Fibroblast of villous mesenchyme (primary cell): ENCODE measurements at regions not wholly inside any gene's neighbourhood (a gene's known extent, or its start where the extent isn't known, plus 50 kb on each side); places are given as distances from the start of the nearest gene placed in this dataset.

Experiments used
- DNase-seq: peaks from one replicate; pipeline ENCODE4 v3.0.0-alpha.2; 2010; ENCODE audit warnings: low read depth
- H3K4me3 ChIP-seq: 2 replicates; pipeline ENCODE4 v1.5.1; 2011; ENCODE audit warnings: low read depth, mild to moderate bottlenecking, low read length
- CTCF ChIP-seq: IDR thresholded peaks from 2 replicates; pipeline ENCODE4 v1.5.1; 2012; ENCODE audit warnings: low read depth, mild to moderate bottlenecking, low read length; ENCODE audit not compliant: insufficient read depth

- no peak for DNase-seq
- no peak for TF ChIP-seq CTCF
- H3K4me3 ChIP-seq = no peak overlapping the region
Measured at GRCh38 chr7:81507221-81507620, 262.6 kb downstream of the HGF start.

GRCh38 chr7:81506609-81507008 is 263.2 kb downstream of the HGF start:
- no peak for TF ChIP-seq CTCF
- H3K4me3 ChIP-seq = no peak overlapping the region
- DNase-seq = no peak

- no peak overlapping the region for H3K4me3 ChIP-seq
Measured at GRCh38 chr7:81503771-81504170, 266.1 kb downstream of the HGF start.

GRCh38 chr7:81503336-81503735 is 266.5 kb downstream of the HGF start:
- no peak overlapping the region for H3K4me3 ChIP-seq
- no peak for TF ChIP-seq CTCF
- DNase-seq = peak; percentile 36

More at GRCh38 chr7:81503771-81504170, 266.1 kb downstream of the HGF start:
- no peak for DNase-seq
- no peak for TF ChIP-seq CTCF

- DNase-seq = peak; percentile 72
- no peak overlapping the region for H3K4me3 ChIP-seq
- TF ChIP-seq CTCF = peak; percentile 42
Measured at GRCh38 chr7:81501220-81501619, 268.6 kb downstream of the HGF start.

GRCh38 chr7:81500631-81501030 is 269.2 kb downstream of the HGF start:
- no peak overlapping the region for H3K4me3 ChIP-seq
- TF ChIP-seq CTCF = no peak

More at GRCh38 chr7:81500631-81501030, 269.2 kb downstream of the HGF start:
- DNase-seq = no peak
